ENCODE measurements at regions not wholly inside any gene's neighbourhood (a gene's known extent, or its start where the extent isn't known, plus 50 kb on each side); places are given as distances from the start of the nearest gene placed in this dataset.

DNA sequence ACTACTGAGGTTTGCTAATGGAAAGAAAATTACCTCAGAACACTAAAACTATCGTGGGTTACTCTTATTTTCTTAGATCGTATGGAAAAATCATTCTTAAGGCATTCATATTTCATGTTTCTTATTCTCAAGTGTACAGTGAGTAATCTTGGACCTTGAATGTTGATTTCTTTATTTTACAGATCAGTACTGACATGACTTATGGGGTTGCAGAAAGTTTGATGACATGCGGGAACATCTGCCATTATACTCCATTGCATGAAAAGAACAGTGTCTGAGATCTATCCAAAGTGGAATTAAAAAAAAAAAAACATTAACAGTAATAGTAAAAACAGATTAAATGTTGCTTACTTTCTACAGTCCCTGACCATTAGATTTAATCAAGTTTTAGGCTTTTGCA lies 1290.2 kb upstream of the WWC1 start:
- no peaks in the 10 kb centered on the region for H3K36me3 ChIP-seq (ENCODE audit: insufficient read depth, low read length)
- no peak overlapping the region for H3K4me3 ChIP-seq (ENCODE audit: low read length in 2 of 2)
- H3K27ac ChIP-seq (ENCODE audit: low read depth, low read length): no peak overlapping the region
- Mint-ChIP-seq H3K9me3 (peaks cover 0 to 8% (median 4%) of the 10 kb centered on the region in 8 donors), H3K36me3 (no peaks in the 10 kb centered on the region), H3K27ac (no peak overlapping the region), H3K4me1 (no peaks in the 10 kb centered on the region), H3K27me3 (no peaks in the 10 kb centered on the region), H3K4me3 (no peak overlapping the region)
- ChIA-PET CTCF (ENCODE audit: partially characterized antibody) (no interaction called here), POLR2A (ENCODE audit: partially characterized antibody) (no interaction called here)
- no peak for DNase-seq
- no peaks in the 10 kb centered on the region for H3K9me3 ChIP-seq (ENCODE audit: control insufficient read depth in 1 of 2, low read length in 2 of 2)
- intact Hi-C loops (cut with micrococcal nuclease): no loop called here
- H3K27me3 ChIP-seq (ENCODE audit: insufficient read depth, low read length): no peaks in the 10 kb centered on the region
- H3K4me1 ChIP-seq (ENCODE audit: insufficient read depth, low read length): no peaks in the 10 kb centered on the region

GRCh38 chr5:167008705-167009104 lies 1282.7 kb upstream of the WWC1 start:
- H3K27me3 ChIP-seq (ENCODE audit: insufficient read depth, low read length): no peaks in the 10 kb centered on the region
- H3K9me3 Mint-ChIP-seq: peaks cover 0 to 11% (median 5%) of the 10 kb centered on the region in 8 donors
- H3K27me3 Mint-ChIP-seq: no peaks in the 10 kb centered on the region
- H3K4me1 Mint-ChIP-seq: no peaks in the 10 kb centered on the region
- H3K27ac Mint-ChIP-seq: no peak overlapping the region
- H3K9me3 ChIP-seq (ENCODE audit: control insufficient read depth in 1 of 2, low read length in 2 of 2): no peaks in the 10 kb centered on the region
- H3K27ac ChIP-seq (ENCODE audit: low read depth, low read length): no peak overlapping the region
- H3K36me3 Mint-ChIP-seq: no peaks in the 10 kb centered on the region
- intact Hi-C loops (cut with micrococcal nuclease): no loop called here
- POLR2A ChIA-PET (ENCODE audit: partially characterized antibody): no interaction called here
- no peaks in the 10 kb centered on the region for H3K4me1 ChIP-seq (ENCODE audit: insufficient read depth, low read length)
- DNase-seq: no peak
- no peaks in the 10 kb centered on the region for H3K36me3 ChIP-seq (ENCODE audit: insufficient read depth, low read length)
- no peak overlapping the region for H3K4me3 ChIP-seq (ENCODE audit: low read length in 2 of 2)
- CTCF ChIA-PET (ENCODE audit: partially characterized antibody): no interaction called here
- no peak overlapping the region for H3K4me3 Mint-ChIP-seq

DNA sequence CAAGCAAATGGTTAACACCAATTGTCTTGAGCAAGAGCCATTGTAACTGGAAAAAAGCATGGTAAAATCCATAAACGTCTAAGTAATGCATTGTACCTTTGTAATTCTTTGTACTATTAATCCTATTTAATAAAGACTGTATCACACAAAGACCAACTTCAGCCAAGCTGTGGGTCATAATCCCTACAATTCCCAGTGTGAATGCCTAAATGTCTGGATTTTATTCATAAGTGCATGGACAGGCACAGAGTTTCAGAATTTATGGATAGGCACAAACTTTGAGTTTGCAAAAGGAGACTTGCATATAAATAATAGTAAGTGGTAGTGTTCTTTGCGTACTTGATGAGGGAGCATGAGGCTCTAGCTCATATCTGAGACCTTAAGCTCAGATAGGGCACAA lies 1280.2 kb upstream of the WWC1 start:
- H3K27ac ChIP-seq (ENCODE audit: low read depth, low read length): no peak overlapping the region
- no peaks in the 10 kb centered on the region for H3K9me3 ChIP-seq (ENCODE audit: control insufficient read depth in 1 of 2, low read length in 2 of 2)
- no peaks in the 10 kb centered on the region for H3K4me1 ChIP-seq (ENCODE audit: insufficient read depth, low read length)
- ChIA-PET POLR2A (ENCODE audit: partially characterized antibody) (no interaction called here), CTCF (ENCODE audit: partially characterized antibody) (no interaction called here)
- Mint-ChIP-seq H3K9me3 (peaks cover 0 to 18% (median 6%) of the 10 kb centered on the region in 8 donors), H3K4me1 (no peaks in the 10 kb centered on the region), H3K27ac (no peak overlapping the region), H3K36me3 (no peaks in the 10 kb centered on the region), H3K27me3 (no peaks in the 10 kb centered on the region), H3K4me3 (no peak overlapping the region)
- intact Hi-C loops (cut with micrococcal nuclease): no loop called here
- no peak for DNase-seq
- no peaks in the 10 kb centered on the region for H3K36me3 ChIP-seq (ENCODE audit: insufficient read depth, low read length)
- H3K27me3 ChIP-seq (ENCODE audit: insufficient read depth, low read length): no peaks in the 10 kb centered on the region
- H3K4me3 ChIP-seq (ENCODE audit: low read length in 2 of 2): no peak overlapping the region

DNA sequence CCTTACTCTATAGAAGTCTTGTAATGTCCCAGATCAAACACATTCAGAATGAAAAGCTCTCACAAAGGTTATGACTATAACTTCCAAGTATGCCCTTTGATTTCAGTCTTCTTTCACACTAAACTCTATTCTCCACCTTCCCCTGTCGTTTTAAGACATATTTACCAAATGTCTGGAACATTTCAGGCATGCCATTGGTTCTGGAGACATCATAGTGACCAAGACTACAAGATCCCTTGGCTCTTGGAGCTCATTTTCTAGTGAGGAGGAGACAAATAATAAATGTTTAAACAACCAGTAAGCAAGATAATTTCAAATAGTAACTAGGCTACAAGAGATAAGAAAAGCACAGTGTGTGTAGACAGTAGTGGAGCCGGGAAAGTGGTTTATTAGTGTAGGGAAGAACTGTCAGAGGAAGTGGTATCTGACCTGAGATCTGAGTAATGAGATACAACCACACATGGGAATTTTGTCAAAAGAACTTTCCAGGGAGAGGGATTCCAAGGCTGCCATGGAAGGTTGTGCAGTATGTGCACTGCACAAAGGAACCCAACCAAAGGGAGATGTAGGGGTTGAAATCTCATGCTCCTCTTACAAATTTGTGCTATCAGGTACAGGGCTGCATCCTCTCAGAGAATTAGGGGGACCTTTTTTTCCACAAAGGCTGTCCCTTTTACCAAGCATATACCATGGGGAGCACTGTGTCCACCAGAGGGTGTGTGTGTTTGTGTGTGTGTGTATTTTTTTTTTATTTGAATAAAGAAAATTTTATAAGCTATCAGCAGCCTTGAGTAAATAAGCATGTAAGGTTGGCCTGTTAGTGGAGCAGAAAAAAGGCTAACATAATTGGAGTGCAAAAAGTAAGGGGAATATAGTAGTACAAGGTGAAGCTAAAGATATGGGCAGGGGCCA lies 1279.1 kb upstream of the WWC1 start:
- no peak for DNase-seq
- Histone ChIP-seq H3K27me3 (ENCODE audit: insufficient read depth, low read length) (no peaks in the 10 kb centered on the region), H3K4me3 (ENCODE audit: low read length in 2 of 2) (no peak overlapping the region), H3K4me1 (ENCODE audit: insufficient read depth, low read length) (no peaks in the 10 kb centered on the region), H3K27ac (ENCODE audit: low read depth, low read length) (no peak overlapping the region), H3K9me3 (ENCODE audit: control insufficient read depth in 1 of 2, low read length in 2 of 2) (no peaks in the 10 kb centered on the region), H3K36me3 (ENCODE audit: insufficient read depth, low read length) (no peaks in the 10 kb centered on the region)
- no peaks in the 10 kb centered on the region for H3K27me3 Mint-ChIP-seq
- ChIA-PET CTCF (ENCODE audit: partially characterized antibody) (no interaction called here), POLR2A (ENCODE audit: partially characterized antibody) (no interaction called here)
- H3K4me3 Mint-ChIP-seq: no peak overlapping the region
- no peaks in the 10 kb centered on the region for H3K36me3 Mint-ChIP-seq
- peaks cover 0 to 25% (median 4%) of the 10 kb centered on the region in 8 donors for H3K9me3 Mint-ChIP-seq
- H3K4me1 Mint-ChIP-seq: no peaks in the 10 kb centered on the region
- H3K27ac Mint-ChIP-seq: no peak overlapping the region
- intact Hi-C loops (cut with micrococcal nuclease): no loop called here

DNA sequence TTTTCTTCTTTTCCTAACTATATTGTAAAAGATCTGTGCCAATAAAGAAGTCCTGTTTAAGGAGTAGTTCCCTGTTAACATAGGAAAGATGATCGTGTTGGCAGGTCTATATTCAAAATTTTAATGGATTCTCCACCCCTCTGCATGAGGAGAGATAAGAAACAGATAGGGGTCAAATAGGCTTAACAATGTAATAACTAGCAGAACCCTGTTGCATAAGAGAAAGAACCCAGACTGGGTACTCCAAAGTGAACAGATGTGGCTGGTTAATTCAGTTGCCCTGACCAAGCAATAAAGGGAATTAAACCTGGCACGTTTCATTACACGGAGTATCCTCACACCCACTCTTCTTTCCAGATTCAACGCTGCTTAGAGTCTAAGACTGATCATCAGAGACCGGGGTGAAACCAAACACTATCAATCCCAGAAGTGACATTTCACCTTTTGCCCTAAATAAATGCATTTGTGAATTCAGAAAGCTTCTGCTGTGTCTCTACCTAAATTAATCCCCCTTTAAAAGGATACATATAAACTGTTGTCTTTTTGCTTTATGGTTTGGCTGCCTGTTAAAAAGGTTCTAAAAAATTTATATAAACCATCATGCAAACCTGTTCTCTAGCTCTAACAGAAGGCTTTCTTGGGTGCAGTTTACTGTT lies 1276.9 kb upstream of the WWC1 start:
- Histone ChIP-seq H3K9me3 (ENCODE audit: control insufficient read depth in 1 of 2, low read length in 2 of 2) (no peaks in the 10 kb centered on the region), H3K36me3 (ENCODE audit: insufficient read depth, low read length) (no peaks in the 10 kb centered on the region), H3K27ac (ENCODE audit: low read depth, low read length) (no peak overlapping the region), H3K4me3 (ENCODE audit: low read length in 2 of 2) (no peak overlapping the region), H3K4me1 (ENCODE audit: insufficient read depth, low read length) (no peaks in the 10 kb centered on the region), H3K27me3 (ENCODE audit: insufficient read depth, low read length) (no peaks in the 10 kb centered on the region)
- intact Hi-C loops (cut with micrococcal nuclease): no loop called here
- H3K9me3 Mint-ChIP-seq: peaks cover 0 to 18% (median 2%) of the 10 kb centered on the region in 8 donors
- POLR2A ChIA-PET (ENCODE audit: partially characterized antibody): no interaction called here
- CTCF ChIA-PET (ENCODE audit: partially characterized antibody): no interaction called here
- no peaks in the 10 kb centered on the region for H3K27me3 Mint-ChIP-seq
- no peak overlapping the region for H3K4me3 Mint-ChIP-seq
- H3K4me1 Mint-ChIP-seq: no peaks in the 10 kb centered on the region
- no peak for DNase-seq
- no peaks in the 10 kb centered on the region for H3K36me3 Mint-ChIP-seq
- no peak overlapping the region for H3K27ac Mint-ChIP-seq

- no peaks in the 10 kb centered on the region for H3K27me3 Mint-ChIP-seq
- H3K36me3 Mint-ChIP-seq: no peaks in the 10 kb centered on the region
- intact Hi-C loops (cut with micrococcal nuclease): no loop called here
- Histone ChIP-seq H3K36me3 (ENCODE audit: insufficient read depth, low read length) (no peaks in the 10 kb centered on the region), H3K9me3 (ENCODE audit: control insufficient read depth in 1 of 2, low read length in 2 of 2) (no peaks in the 10 kb centered on the region), H3K27me3 (ENCODE audit: insufficient read depth, low read length) (no peaks in the 10 kb centered on the region), H3K4me1 (ENCODE audit: insufficient read depth, low read length) (no peaks in the 10 kb centered on the region), H3K27ac (ENCODE audit: low read depth, low read length) (no peak overlapping the region), H3K4me3 (ENCODE audit: low read length in 2 of 2) (no peak overlapping the region)
- CTCF ChIA-PET (ENCODE audit: partially characterized antibody): no interaction called here
- H3K4me3 Mint-ChIP-seq: no peak overlapping the region
- H3K4me1 Mint-ChIP-seq: no peaks in the 10 kb centered on the region
- H3K9me3 Mint-ChIP-seq: peaks cover 0 to 14% (median 4%) of the 10 kb centered on the region in 8 donors
- H3K27ac Mint-ChIP-seq: no peak overlapping the region
- POLR2A ChIA-PET (ENCODE audit: partially characterized antibody): no interaction called here
- DNase-seq: no peak
Measured at GRCh38 chr5:167020418-167020817, 1271.0 kb upstream of the WWC1 start.

DNA sequence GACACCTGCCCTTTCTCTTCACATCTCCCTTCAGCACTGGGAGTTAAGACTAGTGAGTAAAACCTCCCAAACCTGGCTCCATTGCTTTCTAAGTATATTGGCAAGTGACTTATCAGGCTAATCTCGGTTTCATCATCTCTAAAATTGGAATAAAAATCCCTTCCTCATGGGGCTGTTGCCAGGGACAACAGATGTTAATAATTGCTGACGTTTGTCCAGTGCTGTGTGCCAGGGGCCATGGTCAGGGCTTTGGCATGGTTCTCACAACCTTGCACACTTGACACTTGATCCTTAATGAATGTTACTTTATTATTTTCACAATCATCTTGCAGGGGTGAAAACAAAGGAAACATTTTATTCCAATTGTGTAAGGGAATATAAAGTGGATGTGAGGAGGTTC lies 1262.0 kb upstream of the WWC1 start:
- DNase-seq: no peak
- intact Hi-C loops (cut with micrococcal nuclease): no loop called here
- H3K27ac Mint-ChIP-seq: no peak overlapping the region
- peaks cover 0 to 8% (median 2%) of the 10 kb centered on the region in 8 donors for H3K9me3 Mint-ChIP-seq
- Histone ChIP-seq H3K4me3 (ENCODE audit: low read length in 2 of 2) (no peak overlapping the region), H3K27ac (ENCODE audit: low read depth, low read length) (no peak overlapping the region), H3K27me3 (ENCODE audit: insufficient read depth, low read length) (no peaks in the 10 kb centered on the region), H3K9me3 (ENCODE audit: control insufficient read depth in 1 of 2, low read length in 2 of 2) (no peaks in the 10 kb centered on the region), H3K4me1 (ENCODE audit: insufficient read depth, low read length) (no peaks in the 10 kb centered on the region), H3K36me3 (ENCODE audit: insufficient read depth, low read length) (no peaks in the 10 kb centered on the region)
- H3K27me3 Mint-ChIP-seq: no peaks in the 10 kb centered on the region
- H3K36me3 Mint-ChIP-seq: no peaks in the 10 kb centered on the region
- H3K4me3 Mint-ChIP-seq: no peak overlapping the region
- ChIA-PET POLR2A (ENCODE audit: partially characterized antibody) (no interaction called here), CTCF (ENCODE audit: partially characterized antibody) (no interaction called here)
- no peaks in the 10 kb centered on the region for H3K4me1 Mint-ChIP-seq

Measured in CD4-positive, alpha-beta memory T cell (primary cell).